ENCODE measurements at regions not wholly inside any gene's neighbourhood (a gene's known extent, or its start where the extent isn't known, plus 50 kb on each side); places are given as distances from the start of the nearest gene placed in this dataset.

- TF ChIP-seq EP300 (IDR thresholded peaks at IDR 0.05): no peak
- TF ChIP-seq, protein P1, sequence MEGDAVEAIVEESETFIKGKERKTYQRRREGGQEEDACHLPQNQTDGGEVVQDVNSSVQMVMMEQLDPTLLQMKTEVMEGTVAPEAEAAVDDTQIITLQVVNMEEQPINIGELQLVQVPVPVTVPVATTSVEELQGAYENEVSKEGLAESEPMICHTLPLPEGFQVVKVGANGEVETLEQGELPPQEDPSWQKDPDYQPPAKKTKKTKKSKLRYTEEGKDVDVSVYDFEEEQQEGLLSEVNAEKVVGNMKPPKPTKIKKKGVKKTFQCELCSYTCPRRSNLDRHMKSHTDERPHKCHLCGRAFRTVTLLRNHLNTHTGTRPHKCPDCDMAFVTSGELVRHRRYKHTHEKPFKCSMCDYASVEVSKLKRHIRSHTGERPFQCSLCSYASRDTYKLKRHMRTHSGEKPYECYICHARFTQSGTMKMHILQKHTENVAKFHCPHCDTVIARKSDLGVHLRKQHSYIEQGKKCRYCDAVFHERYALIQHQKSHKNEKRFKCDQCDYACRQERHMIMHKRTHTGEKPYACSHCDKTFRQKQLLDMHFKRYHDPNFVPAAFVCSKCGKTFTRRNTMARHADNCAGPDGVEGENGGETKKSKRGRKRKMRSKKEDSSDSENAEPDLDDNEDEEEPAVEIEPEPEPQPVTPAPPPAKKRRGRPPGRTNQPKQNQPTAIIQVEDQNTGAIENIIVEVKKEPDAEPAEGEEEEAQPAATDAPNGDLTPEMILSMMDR (IDR thresholded peaks at IDR 0.05): no peak
- no peak for TF ChIP-seq POLR2A (IDR thresholded peaks at IDR 0.05)
- no peak for TF ChIP-seq POLR2AphosphoS5 (IDR thresholded peaks at IDR 0.05)
Measured at GRCh38 chr3:159837725-159838124, 150.9 kb upstream of the IL12A start.

Measured in gastroesophageal sphincter (tissue), 3 donors.